ENCODE measurements at regions not wholly inside any gene's neighbourhood (a gene's known extent, or its start where the extent isn't known, plus 50 kb on each side); places are given as distances from the start of the nearest gene placed in this dataset.
"Not testable (repeated sequence)": the region's sequence is repeated elsewhere in the genome, so short reads cannot be mapped to it uniquely, and the experiment has no call there.

DNA sequence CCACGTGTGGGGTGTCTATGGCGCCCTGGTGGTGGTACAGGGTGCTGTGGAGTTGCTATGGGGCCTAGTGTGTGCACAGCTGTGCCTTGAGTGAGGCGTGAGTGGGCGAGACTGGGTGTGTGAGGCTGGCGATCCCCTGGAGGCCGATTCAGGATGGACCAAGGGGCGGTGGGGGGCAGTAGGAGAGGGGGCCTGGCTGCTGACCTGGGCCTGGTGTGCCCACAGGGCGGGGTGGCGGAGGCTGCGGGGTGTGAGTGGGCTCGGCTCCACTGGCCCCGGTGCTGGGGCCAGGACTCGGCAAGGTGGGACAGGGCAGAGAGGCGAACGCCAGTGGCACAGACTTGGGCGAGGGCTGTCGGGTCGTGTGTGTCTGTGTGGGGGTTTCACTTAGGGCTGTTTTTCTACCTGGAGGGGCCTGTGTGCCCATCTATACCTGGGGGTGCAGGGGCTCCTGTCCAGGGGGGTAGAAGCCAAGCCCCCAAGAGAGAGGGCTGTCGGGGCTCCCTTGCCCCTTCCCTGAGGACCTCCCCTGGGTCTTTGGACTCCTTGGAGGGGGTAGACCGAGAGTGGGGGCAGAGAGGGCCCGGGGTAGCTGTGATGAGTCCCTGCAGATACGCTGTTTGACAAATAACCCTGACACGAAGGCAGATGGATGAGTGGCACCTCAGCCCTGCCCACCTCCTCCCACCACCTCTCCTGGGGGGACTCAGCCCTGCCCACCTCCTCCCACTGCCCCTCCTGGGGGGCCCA, 194.6 kb downstream of the TMEM121 start:
- TF ChIP-seq, protein P1, sequence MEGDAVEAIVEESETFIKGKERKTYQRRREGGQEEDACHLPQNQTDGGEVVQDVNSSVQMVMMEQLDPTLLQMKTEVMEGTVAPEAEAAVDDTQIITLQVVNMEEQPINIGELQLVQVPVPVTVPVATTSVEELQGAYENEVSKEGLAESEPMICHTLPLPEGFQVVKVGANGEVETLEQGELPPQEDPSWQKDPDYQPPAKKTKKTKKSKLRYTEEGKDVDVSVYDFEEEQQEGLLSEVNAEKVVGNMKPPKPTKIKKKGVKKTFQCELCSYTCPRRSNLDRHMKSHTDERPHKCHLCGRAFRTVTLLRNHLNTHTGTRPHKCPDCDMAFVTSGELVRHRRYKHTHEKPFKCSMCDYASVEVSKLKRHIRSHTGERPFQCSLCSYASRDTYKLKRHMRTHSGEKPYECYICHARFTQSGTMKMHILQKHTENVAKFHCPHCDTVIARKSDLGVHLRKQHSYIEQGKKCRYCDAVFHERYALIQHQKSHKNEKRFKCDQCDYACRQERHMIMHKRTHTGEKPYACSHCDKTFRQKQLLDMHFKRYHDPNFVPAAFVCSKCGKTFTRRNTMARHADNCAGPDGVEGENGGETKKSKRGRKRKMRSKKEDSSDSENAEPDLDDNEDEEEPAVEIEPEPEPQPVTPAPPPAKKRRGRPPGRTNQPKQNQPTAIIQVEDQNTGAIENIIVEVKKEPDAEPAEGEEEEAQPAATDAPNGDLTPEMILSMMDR (IDR thresholded peaks at IDR 0.05), result not testable (repeated sequence)
- not testable (repeated sequence) for TF ChIP-seq POLR2AphosphoS5 (IDR thresholded peaks at IDR 0.05; ENCODE audit: insufficient read depth in 1 of 2, low read depth in 1 of 2)
